SW 1271 (cell line): ENCODE measurements at regions not wholly inside any gene's neighbourhood (a gene's known extent, or its start where the extent isn't known, plus 50 kb on each side); places are given as distances from the start of the nearest gene placed in this dataset.
"Not testable (repeated sequence)": the region's sequence is repeated elsewhere in the genome, so short reads cannot be mapped to it uniquely, and the experiment has no call there.

Experiments used
- DNase-seq, 2 experiments: peaks; one replicate each; lab custom pipeline; 2025; lab: John Stamatoyannopoulos, UW

DNA sequence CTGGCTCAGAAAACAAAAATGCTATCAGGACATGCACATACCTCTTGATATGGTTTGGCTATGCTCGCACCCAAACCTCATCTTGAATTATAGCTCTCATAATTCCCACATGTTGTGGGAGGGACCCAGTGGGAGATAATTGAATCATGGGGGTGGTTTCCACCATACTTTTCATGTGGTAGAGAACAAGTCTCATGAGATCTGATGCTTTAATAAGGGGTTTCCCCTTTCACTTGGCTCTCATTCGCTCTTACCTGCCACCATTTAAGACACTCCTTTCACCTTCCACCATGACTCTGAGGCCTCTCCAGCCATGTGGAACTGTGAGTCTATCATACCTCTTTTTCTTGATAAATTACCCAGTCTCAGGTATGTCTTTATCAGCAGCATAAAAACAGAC lies 958.6 kb downstream of the TRAM1L1 start:
- no peak for DNase-seq

DNA sequence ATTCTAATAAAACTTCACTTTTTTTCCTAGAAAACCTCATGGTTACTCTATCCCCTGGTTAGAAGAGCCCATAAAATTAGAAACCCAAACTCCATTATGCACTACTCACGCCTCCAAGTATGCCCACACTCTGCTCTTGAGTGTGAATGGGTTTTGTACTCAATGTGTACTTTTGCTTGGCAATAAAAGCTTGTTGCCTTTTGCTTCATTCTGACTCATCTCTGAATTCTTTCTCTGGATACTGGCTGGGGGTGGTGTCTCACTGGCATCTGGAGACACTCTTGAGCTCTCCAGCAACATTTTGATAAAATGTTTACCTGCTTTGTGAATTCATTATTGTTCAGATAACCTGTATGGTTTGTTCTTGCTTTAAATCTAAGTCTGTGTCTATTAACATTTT lies 963.3 kb downstream of the TRAM1L1 start:
- DNase-seq = no peak

DNA sequence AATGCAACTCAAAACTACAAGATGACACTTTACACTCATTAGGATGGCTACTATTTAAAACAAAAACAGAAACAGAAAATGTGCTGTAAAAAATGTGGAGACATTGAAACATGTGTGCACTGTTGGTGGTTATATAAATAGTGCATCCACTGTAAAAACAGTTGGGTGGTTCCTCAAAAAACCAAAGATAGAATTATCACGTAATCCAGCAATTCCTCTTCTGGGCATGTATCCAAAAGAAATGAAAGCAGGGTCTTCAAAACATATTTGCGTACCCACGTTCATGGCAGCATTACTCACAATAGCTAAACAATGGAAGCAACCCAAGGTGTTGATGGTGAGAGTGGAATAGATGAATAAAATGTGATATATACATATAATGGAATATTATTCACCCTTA lies 967.2 kb downstream of the TRAM1L1 start:
- no peak for DNase-seq

GRCh38 chr4:116112861-116113260 lies 972.5 kb downstream of the TRAM1L1 start:
- DNase-seq = not testable (repeated sequence)

DNA sequence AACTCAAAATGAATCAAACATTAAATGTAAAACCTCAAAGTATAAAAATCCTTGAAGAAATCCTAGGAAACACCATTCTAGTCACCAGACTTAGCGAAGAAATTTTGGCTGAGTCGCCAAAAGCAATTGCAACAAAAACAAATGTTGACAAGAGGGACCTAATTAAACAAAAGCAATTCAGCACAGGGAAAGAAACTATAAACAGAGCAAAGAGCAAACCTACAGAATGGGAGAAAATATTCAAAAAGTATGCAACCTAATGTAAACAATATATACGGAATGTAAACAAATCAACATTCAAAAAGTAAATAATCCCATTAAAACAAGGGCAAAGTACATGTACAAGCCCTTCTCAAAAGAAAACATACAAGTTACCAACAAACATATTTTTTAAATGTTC lies 974.7 kb downstream of the TRAM1L1 start:
- DNase-seq = no peak

- DNase-seq = no peak
These were observed 976.8 kb downstream of the TRAM1L1 start for GRCh38 chr4:116108606-116109005.

- DNase-seq = no peak
These were observed 984.1 kb downstream of the TRAM1L1 start for GRCh38 chr4:116101321-116101720.

DNA sequence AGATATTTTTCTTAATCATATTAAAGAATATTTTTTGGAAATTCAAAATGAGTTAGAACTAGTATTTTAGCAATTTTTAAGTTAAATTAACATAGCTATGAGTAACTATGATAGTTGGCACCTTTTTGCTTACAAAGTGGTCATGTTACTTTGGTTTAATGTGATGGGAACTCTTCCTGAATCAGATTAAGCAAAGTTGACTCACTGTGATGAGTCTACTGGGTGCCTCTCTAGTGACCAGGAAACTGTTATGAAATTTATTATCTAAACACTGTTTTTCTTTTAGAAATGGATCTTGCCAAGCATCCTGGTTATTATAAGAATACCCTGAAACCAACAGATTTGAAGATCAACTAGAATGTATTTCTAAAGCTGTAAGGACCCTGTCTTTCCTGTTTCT lies 985.8 kb downstream of the TRAM1L1 start:
- no peak for DNase-seq

GRCh38 chr4:116097353-116097752 lies 983.9 kb upstream of the NDST4 start:
- DNase-seq = not testable (repeated sequence)

DNA sequence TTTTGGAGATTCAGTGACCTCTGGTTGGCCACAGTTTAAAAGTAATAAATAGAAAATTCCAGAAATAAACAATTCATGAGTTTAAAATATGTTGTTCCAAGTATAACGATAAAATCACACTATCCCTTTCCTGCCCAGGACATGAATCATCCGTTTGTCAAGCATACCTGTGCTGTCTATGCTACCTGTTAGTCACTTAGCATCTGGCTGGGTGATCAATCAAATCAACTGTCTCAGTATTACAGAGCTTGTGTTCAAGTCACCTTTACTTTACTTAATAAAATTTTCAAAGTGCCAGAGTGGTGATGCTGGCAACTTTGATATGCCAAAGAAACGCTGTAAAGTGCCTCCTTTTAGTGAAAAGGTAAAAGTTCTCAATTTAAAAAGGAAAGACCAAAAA lies 979.5 kb upstream of the NDST4 start:
- DNase-seq = no peak

GRCh38 chr4:116088771-116089170 lies 975.4 kb upstream of the NDST4 start:
- DNase-seq = no peak

GRCh38 chr4:116082808-116083366 lies 969.5 kb upstream of the NDST4 start:
- no peak for DNase-seq

DNA sequence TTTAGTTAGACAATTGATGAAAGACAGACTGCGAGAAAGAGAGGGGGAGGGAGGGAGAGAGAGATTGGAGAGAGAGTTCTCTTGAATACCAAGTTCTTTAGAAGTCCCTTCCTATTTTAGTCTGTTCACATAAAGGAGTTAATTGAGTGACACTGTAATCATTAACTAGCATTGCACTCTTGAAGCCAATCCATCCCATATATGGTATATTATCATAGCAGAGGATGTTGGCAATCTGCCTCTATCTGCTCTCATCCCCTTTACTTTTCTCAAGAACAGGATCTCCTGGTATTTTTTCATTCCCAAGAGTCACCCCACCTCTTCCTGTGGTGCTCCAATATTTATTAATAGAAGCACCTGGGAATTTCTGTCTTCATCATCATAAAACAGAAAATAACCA lies 959.6 kb upstream of the NDST4 start:
- DNase-seq = no peak

- no peak for DNase-seq
These were observed 956.9 kb upstream of the NDST4 start for GRCh38 chr4:116070283-116070682.

DNA sequence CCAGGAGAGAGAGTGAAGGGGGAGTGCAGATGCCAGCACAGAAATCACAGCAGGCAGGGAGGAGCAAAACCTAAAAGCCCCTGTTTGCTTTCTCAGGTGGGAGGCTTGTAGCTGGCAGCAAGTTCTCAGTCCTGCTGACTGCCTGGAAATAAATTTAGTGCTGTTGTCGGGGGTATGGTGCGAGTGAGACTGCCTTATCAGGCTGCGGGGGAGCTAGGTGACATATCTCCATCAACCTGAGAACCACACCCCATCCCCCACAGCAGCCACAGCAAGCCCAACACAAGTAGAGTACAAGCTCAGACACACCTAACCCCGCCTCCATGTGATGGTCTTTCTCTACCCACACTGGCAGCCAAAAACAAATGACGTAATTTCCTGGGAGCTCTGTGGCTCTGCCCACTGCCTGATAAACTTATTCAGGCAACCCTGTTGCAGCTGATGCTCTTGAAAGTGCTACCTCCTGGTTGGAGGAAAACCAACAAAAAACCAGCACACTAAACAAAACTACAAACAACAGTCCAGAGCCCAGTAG lies 953.4 kb upstream of the NDST4 start:
- no peak for DNase-seq

- DNase-seq = no peak
These were observed 950.9 kb upstream of the NDST4 start for GRCh38 chr4:116064331-116064730.

DNA sequence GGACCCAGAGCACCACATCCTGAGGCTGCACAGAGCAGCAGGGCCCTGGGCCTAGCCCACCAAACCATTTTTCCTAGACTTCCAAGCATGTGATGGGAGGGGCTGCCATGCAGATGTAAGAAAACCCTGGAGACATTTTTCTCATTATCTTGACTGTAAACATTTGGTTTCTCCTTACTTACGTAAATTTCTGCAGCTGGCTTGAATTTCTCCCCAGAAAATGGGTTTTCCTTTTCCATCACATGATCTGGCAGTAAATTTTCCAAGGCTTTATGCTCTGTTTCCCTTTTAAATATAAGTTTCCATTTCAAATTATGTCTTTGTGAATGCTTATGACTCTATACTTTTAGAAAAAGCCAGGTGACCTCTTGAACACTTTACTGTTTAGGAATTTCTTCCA lies 945.9 kb upstream of the NDST4 start:
- DNase-seq = no peak

DNA sequence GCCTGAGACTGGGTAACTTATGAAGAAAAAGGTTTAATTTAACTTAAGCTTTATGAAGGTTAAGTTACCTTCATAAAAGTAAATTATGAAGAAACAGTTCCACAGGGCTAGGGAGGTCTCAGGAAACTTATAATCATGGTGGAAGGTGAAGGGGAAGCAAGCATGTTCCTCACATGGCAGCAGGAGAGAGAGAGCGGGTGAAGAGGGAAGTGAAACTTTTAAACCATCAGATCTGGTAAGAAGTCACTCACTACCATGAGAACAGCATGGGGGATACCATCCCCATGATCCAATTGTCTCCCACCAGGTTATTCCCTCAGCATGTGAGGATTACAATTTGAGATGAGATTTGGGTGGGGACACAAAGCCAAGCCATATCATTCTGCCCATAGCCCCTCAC lies 944.7 kb upstream of the NDST4 start:
- DNase-seq = no peak

DNA sequence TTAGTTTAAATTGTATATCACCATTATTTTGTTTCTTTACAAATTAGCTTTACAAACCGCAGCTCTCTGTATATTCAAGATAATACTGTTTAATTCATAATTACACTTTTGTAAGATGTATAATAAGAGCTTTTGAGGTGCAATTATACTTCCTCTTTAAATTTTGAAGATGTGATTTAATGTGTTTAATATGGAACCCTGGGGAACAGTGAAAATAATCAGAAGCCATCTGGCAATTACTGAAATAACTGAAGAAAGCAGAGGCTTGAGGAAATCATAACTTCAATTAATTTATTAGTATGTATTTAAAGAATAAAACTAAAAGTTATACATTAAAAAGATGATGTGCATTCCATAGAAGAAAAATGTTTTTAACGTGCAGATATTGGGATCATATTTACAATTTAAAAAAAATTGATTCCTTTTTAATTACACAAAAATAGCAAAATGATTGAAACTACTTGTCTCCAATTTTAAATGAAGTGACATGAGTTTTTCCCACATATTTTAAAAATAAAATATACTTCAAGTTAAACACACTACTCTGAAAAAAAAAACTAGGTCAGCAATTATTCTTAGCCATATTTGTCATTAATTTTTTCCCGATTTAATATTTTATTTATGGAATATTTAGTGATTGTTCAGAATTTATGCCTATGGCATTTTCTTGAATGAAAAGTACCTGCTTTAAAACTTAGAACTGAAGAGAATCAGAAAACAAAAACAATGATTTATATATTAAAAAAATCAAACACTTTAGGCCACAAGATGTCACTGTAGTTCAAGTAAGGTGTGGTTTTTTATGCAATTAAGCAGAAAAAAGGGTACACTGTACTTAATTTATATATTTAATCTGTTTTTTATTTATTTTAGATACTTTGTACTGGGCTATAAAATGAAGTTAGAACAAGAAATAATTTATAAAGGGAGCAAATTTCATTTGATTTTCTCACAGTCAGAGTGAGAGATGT lies 942.7 kb upstream of the NDST4 start:
- peak in 1 of 2 experiments; percentile 4 for DNase-seq

- no peak for DNase-seq
These were observed 913.9 kb upstream of the NDST4 start for GRCh38 chr4:116027311-116027710.

- no peak for DNase-seq
These were observed 911.7 kb upstream of the NDST4 start for GRCh38 chr4:116024954-116025708.

- DNase-seq = no peak
These were observed 909.6 kb upstream of the NDST4 start for GRCh38 chr4:116023049-116023448.
